BE2C (cell line): ENCODE measurements at regions not wholly inside any gene's neighbourhood (a gene's known extent, or its start where the extent isn't known, plus 50 kb on each side); places are given as distances from the start of the nearest gene placed in this dataset.
"Not testable (repeated sequence)": the region's sequence is repeated elsewhere in the genome, so short reads cannot be mapped to it uniquely, and the experiment has no call there.

Source experiments
- DNase-seq: peaks from one replicate; pipeline ENCODE4 v3.0.0-alpha.2; 2020
- H3K27me3 ChIP-seq: fragments of 250-450 bp; sonication (Bioruptor Pico); 2 replicates; pipeline ENCODE4 v1.5.1; 2020; ENCODE audit warnings: mild to moderate bottlenecking
- H3K36me3 ChIP-seq: fragments of 250-450 bp; sonication (Bioruptor Pico); 2 replicates; pipeline ENCODE4 v1.5.1; 2020; ENCODE audit warnings: mild to moderate bottlenecking
- H3K4me1 ChIP-seq: fragments of 250-450 bp; sonication (Bioruptor Pico); 2 replicates; pipeline ENCODE4 v1.5.1; 2020
- H3K4me3 ChIP-seq: 2 replicates; pipeline ENCODE4 v1.5.1; 2011; ENCODE audit warnings: low read depth, low read length
- H3K9me3 ChIP-seq: fragments of 250-450 bp; sonication (Bioruptor Pico); 2 replicates; pipeline ENCODE4 v1.5.1; 2020
- CTCF ChIP-seq: IDR thresholded peaks from 2 replicates; pipeline ENCODE4 v1.5.1; 2012; ENCODE audit warnings: mild to moderate bottlenecking, low read depth, low read length

GRCh38 chr16:47978491-47979163 is 177.2 kb downstream of the ABCC12 start:
- no peak for TF ChIP-seq CTCF
- Histone ChIP-seq H3K4me3 (no peak overlapping the region), H3K4me1 (no peaks in the 10 kb centered on the region), H3K27me3 (no peaks in the 10 kb centered on the region), H3K36me3 (no peaks in the 10 kb centered on the region), H3K9me3 (no peaks in the 10 kb centered on the region)
- DNase-seq = no peak

- no peaks in the 10 kb centered on the region for H3K27me3 ChIP-seq
- H3K4me3 ChIP-seq = no peak overlapping the region
- no peak for DNase-seq
- H3K9me3 ChIP-seq = no peaks in the 10 kb centered on the region
- no peak for TF ChIP-seq CTCF
- H3K36me3 ChIP-seq = no peaks in the 10 kb centered on the region
- H3K4me1 ChIP-seq = no peaks in the 10 kb centered on the region
Measured at GRCh38 chr16:47977802-47978201, 178.0 kb downstream of the ABCC12 start.

- Histone ChIP-seq H3K4me3 (no peak overlapping the region), H3K27me3 (no peaks in the 10 kb centered on the region), H3K36me3 (no peaks in the 10 kb centered on the region)
Measured at GRCh38 chr16:47976636-47977210, 179.1 kb downstream of the ABCC12 start.

GRCh38 chr16:47974971-47975370 is 180.8 kb downstream of the ABCC12 start:
- not testable (repeated sequence) for DNase-seq, H3K9me3 ChIP-seq, H3K4me1 ChIP-seq, H3K36me3 ChIP-seq, H3K4me3 ChIP-seq, H3K27me3 ChIP-seq

More at GRCh38 chr16:47976636-47977210, 179.1 kb downstream of the ABCC12 start:
- TF ChIP-seq CTCF = no peak
- DNase-seq = no peak
- H3K4me1 ChIP-seq = no peaks in the 10 kb centered on the region
- H3K9me3 ChIP-seq = no peaks in the 10 kb centered on the region

- H3K9me3 ChIP-seq = no peaks in the 10 kb centered on the region
- DNase-seq = no peak
- TF ChIP-seq CTCF = no peak
- no peaks in the 10 kb centered on the region for H3K36me3 ChIP-seq
- no peak overlapping the region for H3K4me3 ChIP-seq
- no peaks in the 10 kb centered on the region for H3K4me1 ChIP-seq
- no peaks in the 10 kb centered on the region for H3K27me3 ChIP-seq
Measured at GRCh38 chr16:47973552-47973951, 182.2 kb downstream of the ABCC12 start.

GRCh38 chr16:47972246-47972985 is 183.4 kb downstream of the ABCC12 start:
- no peak for DNase-seq
- H3K4me1 ChIP-seq = no peaks in the 10 kb centered on the region
- no peaks in the 10 kb centered on the region for H3K9me3 ChIP-seq
- H3K27me3 ChIP-seq = no peaks in the 10 kb centered on the region
- H3K4me3 ChIP-seq = no peak overlapping the region
- no peak for TF ChIP-seq CTCF
- no peaks in the 10 kb centered on the region for H3K36me3 ChIP-seq
